Activated CD4-positive, alpha-beta memory T cell treated with anti-CD3 and anti-CD28 coated beads, Interleukin-2, amount 10 ng/mL, durations not matched to agents 7 days and 5 days (primary cell): ENCODE measurements at regions not wholly inside any gene's neighbourhood (a gene's known extent, or its start where the extent isn't known, plus 50 kb on each side); places are given as distances from the start of the nearest gene placed in this dataset.
"Not testable (repeated sequence)": the region's sequence is repeated elsewhere in the genome, so short reads cannot be mapped to it uniquely, and the experiment has no call there.

Experiments used
- CTCF ChIA-PET: fragments of 350-600 bp; sonication (Branson Sonifier 250); formaldehyde crosslinking; loops from one replicate; lab custom pipeline; 2021; ENCODE audit warnings: antibody characterized with exemption, inconsistent platforms; lab: Charles Lee
- POLR2A ChIA-PET: fragments of 350-600 bp; sonication (Branson Sonifier 250); formaldehyde crosslinking; loops from one replicate; lab custom pipeline; 2021; ENCODE audit warnings: antibody characterized with exemption; lab: Charles Lee
- DNase-seq: peaks from one replicate; pipeline ENCODE4 v3.0.0-alpha.2; 2020
- H3K27ac Mint-ChIP-seq: one replicate; pipeline ENCODE4 v1.8.0; 2021; ENCODE audit warnings: mild to moderate bottlenecking, mixed read lengths
- H3K27me3 Mint-ChIP-seq: one replicate; pipeline ENCODE4 v1.8.0; 2021; ENCODE audit warnings: mixed read lengths
- H3K36me3 Mint-ChIP-seq: one replicate; pipeline ENCODE4 v1.8.0; 2021; ENCODE audit warnings: low read depth, mixed read lengths
- H3K4me1 Mint-ChIP-seq: one replicate; pipeline ENCODE4 v1.8.0; 2021; ENCODE audit warnings: mixed read lengths
- H3K4me3 Mint-ChIP-seq: one replicate; pipeline ENCODE4 v1.8.0; 2021; ENCODE audit warnings: mild to moderate bottlenecking, mixed read lengths
- H3K9me3 Mint-ChIP-seq: one replicate; pipeline ENCODE4 v1.8.0; 2021; ENCODE audit warnings: mixed read lengths

DNA sequence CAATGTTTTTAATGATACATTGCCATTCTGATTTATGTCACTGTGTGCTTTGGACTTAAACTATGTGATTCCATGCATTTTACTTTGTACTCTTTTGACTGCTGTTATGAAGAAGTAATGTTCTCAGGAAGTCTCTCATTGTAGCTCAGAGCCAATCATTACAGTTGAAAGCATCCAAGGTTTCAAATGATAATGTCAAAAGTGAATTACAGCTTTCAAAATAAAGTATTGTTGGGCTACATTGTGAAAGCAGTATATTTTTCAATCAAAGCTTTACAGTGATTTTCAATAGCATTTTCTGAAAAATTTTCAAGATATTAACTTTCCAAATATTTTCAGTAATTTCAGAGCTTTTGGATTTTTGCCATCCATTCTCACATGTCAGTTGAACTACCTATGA lies 243.6 kb downstream of the ZIC4 start:
- ChIA-PET CTCF (no interaction called here), POLR2A (no interaction called here)
- Mint-ChIP-seq H3K27ac (no peak overlapping the region), H3K4me1 (no peaks in the 10 kb centered on the region), H3K36me3 (no peaks in the 10 kb centered on the region), H3K4me3 (no peak overlapping the region), H3K9me3 (no peaks in the 10 kb centered on the region), H3K27me3 (no peaks in the 10 kb centered on the region)
- DNase-seq = no peak

DNA sequence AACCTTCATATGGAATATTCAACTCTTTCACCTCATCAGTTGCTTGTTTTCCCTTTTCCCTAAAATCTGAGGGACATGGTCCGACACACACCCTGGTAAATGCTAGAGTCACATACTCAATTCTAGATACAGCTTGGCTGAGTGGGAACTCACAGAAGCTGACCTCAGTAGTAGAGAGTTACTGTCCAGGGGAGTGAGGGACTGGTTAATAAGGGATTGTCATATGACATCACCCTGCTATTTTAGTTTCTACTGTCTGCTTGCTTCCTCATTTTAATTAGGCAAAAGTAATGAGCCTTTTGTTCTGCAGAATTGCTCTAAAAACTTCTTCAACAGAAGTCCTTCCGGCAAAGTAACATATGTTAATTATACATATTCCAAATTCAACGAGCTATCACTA lies 244.5 kb downstream of the ZIC4 start:
- Mint-ChIP-seq H3K27me3 (no peaks in the 10 kb centered on the region), H3K4me1 (no peaks in the 10 kb centered on the region), H3K4me3 (no peak overlapping the region), H3K27ac (no peak overlapping the region), H3K36me3 (no peaks in the 10 kb centered on the region), H3K9me3 (peaks cover 4% of the 10 kb centered on the region)
- ChIA-PET CTCF (no interaction called here), POLR2A (no interaction called here)
- no peak for DNase-seq

GRCh38 chr3:147160984-147161383 lies 245.4 kb downstream of the ZIC4 start:
- ChIA-PET POLR2A (no interaction called here), CTCF (no interaction called here)
- no peak for DNase-seq

GRCh38 chr3:147159141-147159540 lies 247.2 kb downstream of the ZIC4 start:
- ChIA-PET POLR2A (no interaction called here), CTCF (no interaction called here)
- no peak overlapping the region for H3K27ac Mint-ChIP-seq
- H3K36me3 Mint-ChIP-seq = no peaks in the 10 kb centered on the region
- H3K4me3 Mint-ChIP-seq = no peak overlapping the region
- no peak for DNase-seq
- no peaks in the 10 kb centered on the region for H3K27me3 Mint-ChIP-seq
- H3K4me1 Mint-ChIP-seq = no peaks in the 10 kb centered on the region
- peaks cover 7% of the 10 kb centered on the region for H3K9me3 Mint-ChIP-seq

More at GRCh38 chr3:147160984-147161383, 245.4 kb downstream of the ZIC4 start:
- peaks cover 4% of the 10 kb centered on the region for H3K9me3 Mint-ChIP-seq
- no peaks in the 10 kb centered on the region for H3K36me3 Mint-ChIP-seq
- H3K27ac Mint-ChIP-seq = no peak overlapping the region
- no peak overlapping the region for H3K4me3 Mint-ChIP-seq
- no peaks in the 10 kb centered on the region for H3K4me1 Mint-ChIP-seq
- no peaks in the 10 kb centered on the region for H3K27me3 Mint-ChIP-seq

DNA sequence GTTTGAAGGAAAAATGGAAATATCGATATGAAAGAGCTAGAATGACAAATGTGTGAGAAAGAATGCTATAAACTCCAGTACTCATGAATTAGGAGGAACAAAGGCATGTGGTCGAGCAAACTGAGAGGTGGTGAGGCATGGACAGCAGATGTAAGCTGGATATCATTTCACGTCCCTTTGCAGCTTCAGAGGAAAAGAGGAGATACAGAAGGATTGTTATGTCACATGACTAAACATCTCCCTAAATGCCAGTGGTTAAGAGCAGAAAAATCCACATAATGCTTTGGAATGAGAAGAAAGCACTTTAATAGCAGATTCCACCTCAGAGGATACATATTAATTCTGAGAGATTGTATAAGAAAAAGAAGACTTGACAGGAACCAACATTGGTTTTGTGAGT lies 248.7 kb downstream of the ZIC4 start:
- H3K9me3 Mint-ChIP-seq = peaks cover 7% of the 10 kb centered on the region
- no peaks in the 10 kb centered on the region for H3K27me3 Mint-ChIP-seq
- H3K36me3 Mint-ChIP-seq = no peaks in the 10 kb centered on the region
- POLR2A ChIA-PET = no interaction called here
- H3K4me3 Mint-ChIP-seq = no peak overlapping the region
- no peak for DNase-seq
- CTCF ChIA-PET = no interaction called here
- H3K27ac Mint-ChIP-seq = no peak overlapping the region
- H3K4me1 Mint-ChIP-seq = no peaks in the 10 kb centered on the region

- H3K4me1 Mint-ChIP-seq, DNase-seq, POLR2A ChIA-PET, CTCF ChIA-PET, H3K4me3 Mint-ChIP-seq, H3K9me3 Mint-ChIP-seq, H3K36me3 Mint-ChIP-seq, H3K27me3 Mint-ChIP-seq, H3K27ac Mint-ChIP-seq: not testable (repeated sequence)
Measured at GRCh38 chr3:147154988-147155387, 251.4 kb downstream of the ZIC4 start.

DNA sequence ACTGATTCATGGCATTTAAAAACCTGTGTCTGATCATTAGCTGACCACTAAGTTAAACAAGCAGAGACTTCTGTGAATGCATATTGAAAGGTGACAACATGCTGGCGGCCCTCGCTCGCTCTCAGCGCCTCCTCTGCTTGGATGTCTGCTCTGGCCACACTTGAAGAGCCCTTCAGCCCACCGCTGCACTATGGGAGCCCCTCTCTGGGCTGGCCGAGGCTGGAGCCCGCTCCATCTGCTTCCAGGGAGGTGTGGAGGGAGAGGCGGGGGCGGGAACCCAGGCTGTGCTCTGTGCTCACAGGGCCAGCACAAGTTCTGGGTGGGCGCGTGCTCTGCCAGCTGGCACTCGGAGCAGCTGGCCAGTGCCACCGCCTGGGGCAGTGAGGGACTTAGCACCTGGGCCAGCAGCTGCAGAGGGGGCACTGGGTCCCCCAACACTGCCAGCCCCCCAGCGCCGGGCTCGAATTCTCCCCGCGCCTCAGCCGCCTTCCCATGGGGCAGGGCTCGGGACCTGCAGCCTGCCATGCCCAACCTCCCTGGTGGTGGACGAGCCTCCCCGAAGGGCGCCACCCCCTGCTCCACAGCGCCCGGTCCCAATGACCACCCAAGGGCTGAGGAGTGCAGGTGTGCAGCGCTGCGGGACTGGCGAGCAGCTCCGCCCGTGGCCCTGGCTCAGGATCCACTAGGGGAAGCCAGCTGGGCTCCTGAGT lies 252.4 kb downstream of the ZIC4 start:
- ChIA-PET POLR2A (no interaction called here), CTCF (no interaction called here)
- no peak overlapping the region for H3K27ac Mint-ChIP-seq
- DNase-seq = no peak
- peaks cover 9% of the 10 kb centered on the region for H3K9me3 Mint-ChIP-seq
- no peaks in the 10 kb centered on the region for H3K4me1 Mint-ChIP-seq
- no peaks in the 10 kb centered on the region for H3K27me3 Mint-ChIP-seq
- no peaks in the 10 kb centered on the region for H3K36me3 Mint-ChIP-seq
- H3K4me3 Mint-ChIP-seq = no peak overlapping the region

GRCh38 chr3:147152476-147152875 lies 253.9 kb downstream of the ZIC4 start:
- Mint-ChIP-seq H3K4me3 (no peak overlapping the region), H3K27ac (no peak overlapping the region), H3K36me3 (no peaks in the 10 kb centered on the region), H3K27me3 (no peaks in the 10 kb centered on the region), H3K9me3 (peaks cover 7% of the 10 kb centered on the region), H3K4me1 (no peaks in the 10 kb centered on the region)
- no peak for DNase-seq
- ChIA-PET POLR2A (no interaction called here), CTCF (interaction anchor here (0.6 kb wide), 1 partner anchor 144 kb away, joined by 3 read pairs; no protein-coding TSS in a partner anchor)

DNA sequence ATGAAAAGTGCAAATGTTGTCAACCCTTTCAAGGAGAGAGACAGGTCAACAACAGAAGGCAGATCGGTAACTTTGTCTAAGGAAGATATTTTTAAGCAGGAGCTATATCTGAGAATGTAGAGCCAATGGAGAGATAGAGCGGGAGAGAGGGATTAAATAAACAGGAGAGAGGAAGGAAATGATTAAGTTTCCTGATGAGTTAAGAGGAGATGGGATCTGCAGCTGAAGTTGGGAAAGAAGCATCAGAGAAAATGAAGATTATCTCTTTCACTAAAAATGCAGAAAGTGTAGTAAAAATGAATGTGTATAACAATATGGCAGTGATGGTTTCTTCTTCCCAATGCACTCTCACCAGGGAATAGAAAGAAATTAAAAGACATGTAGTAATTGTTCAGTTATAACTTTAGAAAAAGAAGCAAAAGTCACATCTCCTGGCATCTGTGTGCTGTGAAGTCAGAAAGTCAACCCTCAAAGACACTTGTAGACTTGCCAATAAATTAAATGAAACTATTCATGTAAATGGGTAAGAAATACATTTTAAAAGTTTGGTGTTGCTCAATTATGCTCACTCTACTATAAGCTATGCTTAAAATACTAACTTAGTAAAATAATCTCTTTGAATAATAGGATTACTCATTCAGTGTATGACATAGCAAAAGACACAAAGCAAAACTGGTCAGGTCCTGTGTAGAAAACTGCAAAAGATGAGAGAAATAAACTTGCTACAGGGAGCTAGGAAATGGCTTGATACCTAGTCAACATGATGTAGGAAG lies 264.6 kb downstream of the ZIC4 start:
- DNase-seq = no peak
- no peak overlapping the region for H3K4me3 Mint-ChIP-seq
- H3K27ac Mint-ChIP-seq = no peak overlapping the region
- ChIA-PET CTCF (no interaction called here), POLR2A (no interaction called here)
- no peaks in the 10 kb centered on the region for H3K36me3 Mint-ChIP-seq
- no peaks in the 10 kb centered on the region for H3K4me1 Mint-ChIP-seq
- H3K9me3 Mint-ChIP-seq = no peaks in the 10 kb centered on the region
- H3K27me3 Mint-ChIP-seq = no peaks in the 10 kb centered on the region

DNA sequence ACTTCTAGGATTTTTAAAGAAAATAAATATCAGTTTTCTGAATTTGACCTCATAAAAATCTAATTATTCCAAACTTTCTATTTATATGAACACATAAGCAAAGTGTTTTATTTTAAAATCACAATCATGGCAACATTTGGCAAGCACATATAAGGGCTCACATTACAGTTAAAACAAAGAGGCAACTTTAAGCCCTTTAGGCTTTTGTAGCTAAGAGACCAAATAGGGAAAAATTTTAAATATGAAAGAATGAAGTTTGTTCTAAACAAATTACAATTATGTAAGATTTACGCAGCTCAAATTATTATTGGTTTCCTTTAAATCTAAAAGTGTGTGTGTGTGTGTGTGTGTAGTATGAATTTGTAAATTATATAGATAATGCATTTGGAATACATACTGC lies 267.0 kb downstream of the ZIC4 start:
- H3K27me3 Mint-ChIP-seq = no peaks in the 10 kb centered on the region
- no peak for DNase-seq
- no peaks in the 10 kb centered on the region for H3K36me3 Mint-ChIP-seq
- CTCF ChIA-PET = no interaction called here
- no peaks in the 10 kb centered on the region for H3K4me1 Mint-ChIP-seq
- H3K9me3 Mint-ChIP-seq = peaks cover 9% of the 10 kb centered on the region
- H3K27ac Mint-ChIP-seq = no peak overlapping the region
- H3K4me3 Mint-ChIP-seq = no peak overlapping the region
- POLR2A ChIA-PET = no interaction called here

DNA sequence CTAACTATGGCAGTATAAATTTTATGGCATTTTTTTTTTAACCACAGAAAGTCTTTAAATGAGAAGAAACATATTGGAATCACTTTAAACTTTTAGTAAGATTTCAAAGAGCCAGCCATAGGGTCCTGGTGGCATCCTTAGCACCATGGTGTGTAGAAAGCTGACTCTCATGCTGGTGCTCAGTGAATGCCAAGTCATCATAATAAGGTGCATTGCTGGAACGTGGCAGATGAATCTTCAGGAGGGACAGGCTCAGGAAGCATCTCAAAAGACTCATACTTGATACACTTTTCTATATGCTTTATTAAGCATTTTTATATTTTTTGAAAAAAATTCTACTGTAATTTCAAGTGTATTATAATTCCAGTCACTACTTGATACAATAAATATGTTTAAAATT lies 274.2 kb downstream of the ZIC4 start:
- peaks cover 14% of the 10 kb centered on the region for H3K9me3 Mint-ChIP-seq
- DNase-seq = no peak
- no peaks in the 10 kb centered on the region for H3K4me1 Mint-ChIP-seq
- no peak overlapping the region for H3K27ac Mint-ChIP-seq
- H3K36me3 Mint-ChIP-seq = no peaks in the 10 kb centered on the region
- no peaks in the 10 kb centered on the region for H3K27me3 Mint-ChIP-seq
- no peak overlapping the region for H3K4me3 Mint-ChIP-seq
- POLR2A ChIA-PET = no interaction called here
- CTCF ChIA-PET = no interaction called here

GRCh38 chr3:147130461-147130860 lies 275.9 kb downstream of the ZIC4 start:
- Mint-ChIP-seq H3K27ac (no peak overlapping the region), H3K9me3 (peaks cover 10% of the 10 kb centered on the region), H3K36me3 (no peaks in the 10 kb centered on the region), H3K27me3 (no peaks in the 10 kb centered on the region), H3K4me1 (no peaks in the 10 kb centered on the region), H3K4me3 (no peak overlapping the region)
- ChIA-PET CTCF (no interaction called here), POLR2A (no interaction called here)
- DNase-seq = no peak

DNA sequence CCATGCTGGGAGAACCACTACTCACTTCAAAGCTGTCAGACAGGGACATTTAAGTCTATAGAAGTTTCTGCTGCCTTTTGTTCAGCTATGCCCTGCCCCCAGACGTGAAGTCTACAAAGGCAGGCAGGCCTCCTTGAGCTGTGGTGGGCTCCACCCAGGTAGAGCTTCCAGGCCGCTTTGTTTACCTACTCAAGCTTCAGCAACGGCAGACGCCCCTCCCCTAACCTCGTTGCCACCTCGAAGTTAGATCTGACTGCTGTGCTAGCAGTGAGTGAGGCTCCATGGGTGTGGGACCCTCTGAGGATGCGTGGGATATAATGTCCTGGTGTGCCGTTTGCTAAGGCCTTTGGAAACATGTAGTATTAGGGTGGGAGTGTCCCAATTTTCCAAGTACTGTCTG lies 276.7 kb downstream of the ZIC4 start:
- Mint-ChIP-seq H3K27me3 (no peaks in the 10 kb centered on the region), H3K9me3 (peaks cover 10% of the 10 kb centered on the region), H3K4me3 (no peak overlapping the region), H3K27ac (no peak overlapping the region), H3K4me1 (no peaks in the 10 kb centered on the region), H3K36me3 (no peaks in the 10 kb centered on the region)
- POLR2A ChIA-PET = no interaction called here
- no peak for DNase-seq
- CTCF ChIA-PET = no interaction called here

- H3K4me3 Mint-ChIP-seq = no peak overlapping the region
- H3K4me1 Mint-ChIP-seq = no peaks in the 10 kb centered on the region
- H3K27me3 Mint-ChIP-seq = no peaks in the 10 kb centered on the region
- no peaks in the 10 kb centered on the region for H3K36me3 Mint-ChIP-seq
- ChIA-PET POLR2A (no interaction called here), CTCF (no interaction called here)
- H3K9me3 Mint-ChIP-seq = peaks cover 2% of the 10 kb centered on the region
- no peak overlapping the region for H3K27ac Mint-ChIP-seq
- no peak for DNase-seq
Measured at GRCh38 chr3:147122350-147122749, 284.0 kb downstream of the ZIC4 start.
